T47D (cell line): ENCODE measurements at regions not wholly inside any gene's neighbourhood (a gene's known extent, or its start where the extent isn't known, plus 50 kb on each side); places are given as distances from the start of the nearest gene placed in this dataset.
"Not testable (repeated sequence)": the region's sequence is repeated elsewhere in the genome, so short reads cannot be mapped to it uniquely, and the experiment has no call there.

Experiments
- DNase-seq, 2 experiments: peaks; one replicate each; pipeline versions ENCODE4 v3.0.0 to v3.0.0-alpha.2; 2011 to 2012; ENCODE audit warnings: low read depth in 1 of 2, low spot score in 1 of 2
- JUND ChIP-seq: IDR thresholded peaks from 2 replicates; pipeline ENCODE4 v1.6.1; 2012; ENCODE audit warnings: low read depth
- in situ Hi-C: cut with HindIII; loops from 2 replicates; pipeline ENCODE4 v1.10.0; 2016; ENCODE audit warnings: low sequenced_read_pairs, low pct_unique_long_range_greater_than_20kb

DNA sequence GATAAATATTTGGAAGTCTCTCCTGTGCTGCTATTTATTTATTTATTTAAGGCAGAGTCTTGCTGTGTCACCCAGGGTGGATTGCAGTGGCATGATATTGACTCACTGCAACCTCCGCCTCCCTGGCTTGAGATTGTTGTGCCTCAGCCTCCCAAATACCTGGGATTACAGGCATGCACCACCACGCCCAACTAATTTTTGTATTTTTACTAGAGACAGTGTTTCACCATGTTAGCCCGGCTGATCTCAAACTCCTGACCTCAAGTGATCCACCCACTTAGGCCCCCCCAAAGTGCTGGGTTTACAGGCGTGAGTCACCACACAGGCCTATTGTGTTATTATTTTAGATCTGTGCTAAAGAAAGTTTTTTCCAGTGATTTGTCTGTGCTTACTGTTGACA lies 225.2 kb downstream of the CCER1 start:
- TF ChIP-seq JUND = no peak
- DNase-seq = no peak
- in situ Hi-C loops = no loop called here

- DNase-seq = peak in 1 of 2 experiments; percentile 69
- no peak for TF ChIP-seq JUND
- in situ Hi-C loops = no loop called here
Measured at GRCh38 chr12:90712671-90713070, 242.3 kb downstream of the CCER1 start.

DNA sequence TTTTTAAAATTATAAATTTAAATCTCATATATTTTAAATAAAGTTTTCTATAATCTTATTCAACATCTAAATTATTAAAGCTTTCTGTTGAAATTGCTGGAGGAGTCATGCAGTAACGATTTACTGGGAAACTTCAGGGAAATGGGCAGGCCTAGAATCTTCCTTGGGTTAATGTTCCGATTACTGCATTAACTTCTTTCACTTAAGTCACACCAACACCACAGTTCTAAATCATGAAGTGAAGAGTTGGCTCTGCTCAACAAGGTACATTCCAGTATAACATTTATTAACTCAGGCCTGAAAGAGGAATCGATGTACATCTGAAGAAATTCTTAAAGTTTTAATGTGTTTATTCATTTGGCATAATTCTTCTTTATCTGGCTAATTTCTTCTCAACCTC lies 244.3 kb downstream of the CCER1 start:
- DNase-seq = no peak
- in situ Hi-C loops = no loop called here
- no peak for TF ChIP-seq JUND

GRCh38 chr12:90706036-90706435 lies 248.9 kb downstream of the CCER1 start:
- in situ Hi-C loops = no loop called here
- no peak for TF ChIP-seq JUND
- DNase-seq = no peak

DNA sequence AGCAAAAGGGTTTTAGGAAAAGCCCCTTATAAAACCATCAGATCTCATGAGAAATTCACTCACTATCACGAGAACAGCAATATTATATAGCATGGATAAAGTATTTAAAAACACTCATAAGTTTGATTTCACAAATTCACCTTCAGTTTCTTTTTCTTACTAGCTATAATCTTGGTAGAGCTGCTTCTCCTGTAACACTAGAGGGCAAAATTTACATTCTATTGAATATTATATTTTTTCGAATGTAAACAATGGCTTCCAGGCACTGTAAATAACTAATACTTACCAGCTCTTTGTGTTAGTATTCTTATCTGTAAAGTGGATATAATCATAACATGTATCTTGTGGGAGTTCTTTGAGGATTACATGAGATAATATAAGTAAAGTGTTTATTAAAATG lies 259.6 kb downstream of the CCER1 start:
- no peak for TF ChIP-seq JUND
- in situ Hi-C loops = no loop called here
- DNase-seq = peak; percentile 3 to 39

GRCh38 chr12:90690120-90690519 lies 264.9 kb downstream of the CCER1 start:
- in situ Hi-C loops = no loop called here
- no peak for TF ChIP-seq JUND
- DNase-seq = peak in 1 of 2 experiments; percentile 6

DNA sequence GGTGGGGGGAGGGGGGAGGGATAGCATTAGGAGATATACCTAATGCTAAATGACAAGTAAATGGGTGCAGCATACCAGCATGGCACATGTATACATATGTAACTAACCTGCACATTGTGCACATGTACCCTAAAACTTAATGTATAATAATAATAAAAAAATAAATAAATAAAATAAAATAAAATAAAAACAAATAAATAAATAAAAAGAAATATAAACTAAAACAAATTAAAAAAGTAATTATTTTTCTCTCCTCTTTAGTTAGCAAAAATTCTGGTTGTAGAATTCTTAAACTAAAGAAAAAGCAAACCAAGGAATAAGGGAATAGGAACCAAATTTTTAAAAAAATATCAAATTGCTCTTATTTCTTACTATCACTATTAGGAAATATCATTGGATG lies 267.3 kb downstream of the CCER1 start:
- DNase-seq, in situ Hi-C loops: not testable (repeated sequence)

- DNase-seq = no peak
- in situ Hi-C loops = no loop called here
- TF ChIP-seq JUND = no peak
Measured at GRCh38 chr12:90683871-90684270, 271.1 kb downstream of the CCER1 start.

- DNase-seq = no peak
- TF ChIP-seq JUND = no peak
- in situ Hi-C loops = no loop called here
Measured at GRCh38 chr12:90682398-90682797, 272.6 kb downstream of the CCER1 start.

- TF ChIP-seq JUND = no peak
- peak in 1 of 2 experiments; percentile 34 for DNase-seq
- in situ Hi-C loops = no loop called here
Measured at GRCh38 chr12:90679674-90680073, 275.3 kb downstream of the CCER1 start.

GRCh38 chr12:90677552-90677951 lies 277.4 kb downstream of the CCER1 start:
- DNase-seq = no peak
- no peak for TF ChIP-seq JUND
- in situ Hi-C loops = no loop called here

DNA sequence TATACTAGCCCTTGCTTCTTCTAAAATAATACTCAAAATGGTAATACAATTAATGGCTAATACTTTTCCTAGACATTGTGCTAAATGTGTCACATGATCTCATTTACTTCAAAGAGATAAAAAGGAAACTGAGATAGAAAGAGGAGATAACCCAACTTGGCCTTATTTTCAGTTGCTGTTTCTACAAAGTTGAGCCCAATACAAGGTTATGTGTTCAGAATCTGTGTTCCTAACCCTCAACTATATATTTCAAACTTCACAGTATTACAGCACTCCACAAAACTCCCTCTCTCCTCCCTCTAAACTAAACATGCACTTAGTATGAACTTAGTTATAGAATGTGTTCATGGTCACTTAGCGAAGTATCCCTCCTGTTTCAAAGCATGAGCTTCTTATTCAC lies 277.9 kb downstream of the CCER1 start:
- no peak for TF ChIP-seq JUND
- in situ Hi-C loops = no loop called here
- no peak for DNase-seq

- TF ChIP-seq JUND = no peak
- no peak for DNase-seq
- in situ Hi-C loops = no loop called here
Measured at GRCh38 chr12:90675106-90675505, 279.9 kb downstream of the CCER1 start.

DNA sequence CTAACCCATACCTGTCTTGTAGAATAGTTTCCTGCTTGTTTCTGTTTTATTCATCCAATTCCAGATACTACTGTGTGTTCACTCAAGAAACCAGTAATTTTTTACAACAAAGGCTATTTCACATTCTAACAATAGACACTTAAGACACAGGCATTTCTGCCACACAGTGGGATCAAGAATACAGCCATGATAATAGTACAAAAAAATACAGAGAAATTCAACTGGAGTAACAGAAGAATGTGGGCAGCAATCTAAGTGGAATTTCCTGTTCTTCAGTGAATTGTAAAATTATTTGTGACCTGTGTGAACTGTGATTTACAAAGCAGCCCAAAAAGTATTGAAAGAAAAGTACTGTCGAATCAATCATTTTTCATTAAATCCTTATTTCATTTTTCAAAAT lies 282.9 kb downstream of the CCER1 start:
- no peak for DNase-seq
- in situ Hi-C loops = no loop called here
- TF ChIP-seq JUND = no peak

DNA sequence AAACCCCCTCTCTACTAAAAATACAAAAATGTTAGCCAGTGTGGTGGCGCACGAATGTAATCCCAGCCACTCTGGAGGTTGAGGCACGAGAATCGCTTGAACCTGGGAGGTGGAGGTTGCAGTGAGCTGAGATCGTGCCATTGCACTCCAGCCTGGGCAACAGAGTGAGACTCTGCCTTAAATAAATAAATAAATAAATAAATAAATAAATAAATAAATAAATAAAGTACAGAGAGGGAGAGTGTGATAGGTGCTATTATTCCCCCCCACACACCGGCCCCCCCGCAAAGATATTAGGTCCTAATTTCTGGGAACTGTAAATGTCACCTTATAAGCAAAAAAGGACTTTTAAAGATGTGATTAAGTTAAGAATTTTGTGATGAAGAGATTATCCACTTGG lies 291.0 kb downstream of the CCER1 start:
- in situ Hi-C loops, DNase-seq: not testable (repeated sequence)
